CD14-positive monocyte (primary cell): ENCODE measurements at regions not wholly inside any gene's neighbourhood (a gene's known extent, or its start where the extent isn't known, plus 50 kb on each side); places are given as distances from the start of the nearest gene placed in this dataset.
"Not testable (repeated sequence)": the region's sequence is repeated elsewhere in the genome, so short reads cannot be mapped to it uniquely, and the experiment has no call there.

Source experiments
- DNase-seq, 3 donors: peaks; one replicate each; pipeline ENCODE4 v3.0.0-alpha.2; 2011 to 2022
- H2AFZ ChIP-seq: 2 replicates; pipeline ENCODE4 v1.6.0; 2012; ENCODE audit warnings: mild to moderate bottlenecking, low read depth, low read length, inconsistent platforms; ENCODE audit not compliant: insufficient read depth, poor library complexity, severe bottlenecking
- H3K27ac ChIP-seq, 2 donors: 1 replicate in 1 of 2; 2 replicates in 1 of 2; pipeline ENCODE4 v1.5.1; 2012 to 2013; ENCODE audit warnings: low read length in 2 of 2, control low read depth in 1 of 2, inconsistent platforms in 1 of 2, low read depth in 1 of 2, mild to moderate bottlenecking in 1 of 2
- H3K27me3 ChIP-seq, 2 donors: one replicate each; pipeline versions ENCODE4 v1.6.0 to v1.6.1; 2011 to 2013; ENCODE audit warnings: low read length in 2 of 2; ENCODE audit not compliant: control insufficient read depth in 2 of 2, insufficient read depth in 2 of 2
- H3K36me3 ChIP-seq, 2 donors: replicated peaks in 1 of 2; 1 replicate in 1 of 2; 2 replicates in 1 of 2; pipeline versions ENCODE4 v1.5.1 to v1.6.1; 2012 to 2013; ENCODE audit warnings: low read length in 2 of 2, control low read depth in 1 of 2, inconsistent platforms in 1 of 2, mild to moderate bottlenecking in 1 of 2; ENCODE audit not compliant: insufficient read depth in 2 of 2, control insufficient read depth in 1 of 2
- H3K4me1 ChIP-seq, 2 donors: 1 replicate in 1 of 2; 2 replicates in 1 of 2; pipeline versions ENCODE4 v1.5.1 to v1.6.1; 2012 to 2013; ENCODE audit warnings: low read length in 2 of 2, control low read depth in 1 of 2, inconsistent platforms in 1 of 2, mild to moderate bottlenecking in 1 of 2, moderate library complexity in 1 of 2; ENCODE audit not compliant: insufficient read depth in 2 of 2, control insufficient read depth in 1 of 2
- H3K4me2 ChIP-seq: replicated peaks from 2 replicates; pipeline ENCODE3; 2012; ENCODE audit warnings: low read length, moderate library complexity, mild to moderate bottlenecking; ENCODE audit not compliant: poor library complexity, severe bottlenecking; ENCODE audit errors: extremely low read depth
- H3K4me3 ChIP-seq, 3 experiments: fragments of 200-600 bp in 1 of 3; sonication (generic) in 1 of 3; replicated peaks in 1 of 3; 1 replicate in 2 of 3; 2 replicates in 1 of 3; pipeline ENCODE4 v1.5.1; 2011 to 2013; ENCODE audit warnings: low read length in 3 of 3, mild to moderate bottlenecking in 3 of 3, control low read depth in 2 of 3, low read depth in 2 of 3, inconsistent platforms in 1 of 3, moderate library complexity in 1 of 3
- H3K79me2 ChIP-seq: 2 replicates; pipeline ENCODE4 v1.6.0; 2012; ENCODE audit warnings: mild to moderate bottlenecking, control low read depth, inconsistent platforms, low read length, moderate library complexity; ENCODE audit not compliant: insufficient read depth
- H3K9ac ChIP-seq: 2 replicates; pipeline ENCODE4 v1.6.0; 2017; ENCODE audit warnings: low read length, mild to moderate bottlenecking; ENCODE audit not compliant: insufficient read depth, poor library complexity, severe bottlenecking
- H3K9me3 ChIP-seq, 2 donors: replicated peaks in 1 of 2; 1 replicate in 1 of 2; 2 replicates in 1 of 2; pipeline versions ENCODE4 v1.5.1 to v1.6.1; 2012 to 2013; ENCODE audit warnings: low read length in 2 of 2, control low read depth in 1 of 2; ENCODE audit not compliant: control insufficient read depth in 1 of 2, insufficient read depth in 1 of 2
- H4K20me1 ChIP-seq: 2 replicates; pipeline ENCODE4 v1.6.0; 2012; ENCODE audit warnings: mild to moderate bottlenecking, low read length, control low read depth, moderate library complexity; ENCODE audit not compliant: insufficient read depth
- H3K27ac Mint-ChIP-seq, 7 donors: one replicate each; pipeline ENCODE4 v1.8.0; 2020; ENCODE audit warnings: mild to moderate bottlenecking in 7 of 7, mixed read lengths in 7 of 7, moderate library complexity in 6 of 7, inconsistent platforms in 2 of 7
- H3K27me3 Mint-ChIP-seq, 3 donors: one replicate each; pipeline ENCODE4 v1.8.0; 2021 to 2022; ENCODE audit warnings: low read depth in 3 of 3, mild to moderate bottlenecking in 3 of 3, mixed read lengths in 3 of 3, moderate library complexity in 3 of 3, inconsistent platforms in 1 of 3
- H3K36me3 Mint-ChIP-seq, 2 donors: one replicate each; pipeline ENCODE4 v1.8.0; 2020; ENCODE audit warnings: mixed read lengths in 2 of 2, inconsistent platforms in 1 of 2, mild to moderate bottlenecking in 1 of 2
- H3K4me1 Mint-ChIP-seq: one replicate; pipeline ENCODE4 v1.8.0; 2020; ENCODE audit warnings: mild to moderate bottlenecking, mixed read lengths
- H3K4me3 Mint-ChIP-seq, 2 donors: one replicate each; pipeline ENCODE4 v1.8.0; 2020; ENCODE audit warnings: mild to moderate bottlenecking in 2 of 2, mixed read lengths in 2 of 2, moderate library complexity in 1 of 2
- H3K9me3 Mint-ChIP-seq, 7 donors: one replicate each; pipeline ENCODE4 v1.8.0; 2020 to 2022; ENCODE audit warnings: mixed read lengths in 7 of 7, mild to moderate bottlenecking in 6 of 7, moderate library complexity in 6 of 7, inconsistent platforms in 2 of 7
- CTCF ChIP-seq: fragments of 200-600 bp; IDR thresholded peaks from one replicate; pipeline ENCODE4 v1.8.0; 2022; ENCODE audit warnings: antibody characterized with exemption, mild to moderate bottlenecking
- intact Hi-C, 2 donors: fragments of 100-400 bp; cut with micrococcal nuclease; formaldehyde crosslinking; loops; one replicate each; pipeline versions ENCODE4 v1.15.0 to v1.15.1; 2023

GRCh38 chr2:144759746-144760145 lies 239.8 kb upstream of the ZEB2 start:
- H3K9me3 ChIP-seq, result peaks cover 0 to 3% of the 10 kb centered on the region in 2 donors
- DNase-seq, result no peak
- no peaks in the 10 kb centered on the region for H3K79me2 ChIP-seq
- no peaks in the 10 kb centered on the region for H3K4me1 Mint-ChIP-seq
- H3K27me3 Mint-ChIP-seq, result peaks cover 0 to 2% (median 1%) of the 10 kb centered on the region in 3 donors
- H3K36me3 ChIP-seq, result no peaks in the 10 kb centered on the region
- no peak for TF ChIP-seq CTCF
- no peak overlapping the region for H3K27ac Mint-ChIP-seq
- H3K27ac ChIP-seq, result no peak overlapping the region
- no peak overlapping the region for H2AFZ ChIP-seq
- H3K27me3 ChIP-seq, result no peaks in the 10 kb centered on the region
- no peak overlapping the region for H3K4me2 ChIP-seq
- intact Hi-C loops, result no loop called here
- H3K4me1 ChIP-seq, result no peaks in the 10 kb centered on the region
- H3K9me3 Mint-ChIP-seq, result peaks cover 5 to 11% (median 7%) of the 10 kb centered on the region in 7 donors
- no peaks in the 10 kb centered on the region for H4K20me1 ChIP-seq
- H3K4me3 ChIP-seq, result no peak overlapping the region
- no peak overlapping the region for H3K9ac ChIP-seq
- H3K36me3 Mint-ChIP-seq, result peaks cover 0 to 5% of the 10 kb centered on the region in 2 donors
- H3K4me3 Mint-ChIP-seq, result no peak overlapping the region

DNA sequence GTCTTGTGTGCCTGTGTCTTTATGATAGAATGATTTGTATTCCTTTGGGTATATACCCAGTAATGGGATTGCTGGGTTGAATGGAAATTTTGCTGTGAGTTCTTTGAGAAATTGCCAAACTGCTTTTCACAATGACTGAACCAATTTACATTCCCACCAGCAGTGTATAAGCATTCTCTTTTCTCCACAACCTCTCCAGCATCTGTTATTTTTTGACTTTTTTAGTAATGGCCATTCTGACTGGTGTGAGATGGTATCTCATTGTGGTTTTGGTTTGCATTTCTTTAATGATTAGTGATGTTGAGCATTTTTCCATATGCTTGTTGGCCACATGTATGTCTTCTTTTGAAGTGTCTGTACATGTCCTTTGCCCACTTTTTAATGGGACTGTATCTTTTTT lies 238.3 kb upstream of the ZEB2 start:
- H3K36me3 ChIP-seq, H3K27me3 Mint-ChIP-seq, H3K36me3 Mint-ChIP-seq, H3K9ac ChIP-seq, H3K4me3 ChIP-seq, H3K4me3 Mint-ChIP-seq, DNase-seq, H2AFZ ChIP-seq, H4K20me1 ChIP-seq, H3K27ac Mint-ChIP-seq, H3K27ac ChIP-seq, H3K4me1 Mint-ChIP-seq, H3K9me3 ChIP-seq, H3K4me2 ChIP-seq, H3K4me1 ChIP-seq, H3K27me3 ChIP-seq, H3K79me2 ChIP-seq, intact Hi-C loops: not testable (repeated sequence)
- peaks cover 5 to 11% (median 7%) of the 10 kb centered on the region in 7 donors for H3K9me3 Mint-ChIP-seq
